ENCODE measurements at regions not wholly inside any gene's neighbourhood (a gene's known extent, or its start where the extent isn't known, plus 50 kb on each side); places are given as distances from the start of the nearest gene placed in this dataset.

- DNase-seq (ENCODE audit: low read depth), result peak; percentile 12
- Histone ChIP-seq H3K4me3 (ENCODE audit: low read depth, low read length) (no peak overlapping the region), H3K27me3 (ENCODE audit: control insufficient read depth, insufficient read depth, low read length) (peaks cover 6% of the 10 kb centered on the region), H3K36me3 (ENCODE audit: control insufficient read depth, insufficient read depth, low read length) (no peaks in the 10 kb centered on the region)
- TF ChIP-seq CTCF (IDR thresholded peaks at IDR 0.05; ENCODE audit: insufficient read depth, low read length, poor library complexity, severe bottlenecking), result no peak
Measured at GRCh38 chr15:70198441-70199123, 100.9 kb upstream of the TLE3 start.

DNA sequence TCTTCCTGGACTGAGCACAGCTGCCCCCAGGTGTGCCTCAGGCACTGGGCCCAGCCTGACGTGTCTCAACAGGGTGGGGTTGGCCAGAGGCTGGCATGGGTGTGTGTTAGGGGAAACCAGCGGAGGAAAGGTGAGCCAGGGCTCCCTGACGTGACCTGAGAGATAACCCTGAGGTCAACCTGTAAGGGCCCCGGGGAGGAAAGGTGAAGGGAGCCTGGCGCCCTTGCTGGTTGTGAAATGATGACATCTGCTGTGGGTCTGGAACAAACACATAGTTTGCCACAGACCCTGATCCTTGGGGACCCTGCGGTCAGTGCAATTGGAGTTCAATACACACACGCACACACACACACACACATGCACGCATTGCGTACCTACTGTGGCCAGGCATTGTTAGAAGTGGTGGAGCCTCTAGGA, 100.2 kb upstream of the TLE3 start:
- no peak for TF ChIP-seq CTCF (IDR thresholded peaks at IDR 0.05; ENCODE audit: insufficient read depth, low read length, poor library complexity, severe bottlenecking)
- DNase-seq (ENCODE audit: low read depth), result peak; percentile 10
- Histone ChIP-seq H3K4me3 (ENCODE audit: low read depth, low read length) (no peak overlapping the region), H3K36me3 (ENCODE audit: control insufficient read depth, insufficient read depth, low read length) (no peaks in the 10 kb centered on the region), H3K27me3 (ENCODE audit: control insufficient read depth, insufficient read depth, low read length) (peaks cover 7% of the 10 kb centered on the region)

DNA sequence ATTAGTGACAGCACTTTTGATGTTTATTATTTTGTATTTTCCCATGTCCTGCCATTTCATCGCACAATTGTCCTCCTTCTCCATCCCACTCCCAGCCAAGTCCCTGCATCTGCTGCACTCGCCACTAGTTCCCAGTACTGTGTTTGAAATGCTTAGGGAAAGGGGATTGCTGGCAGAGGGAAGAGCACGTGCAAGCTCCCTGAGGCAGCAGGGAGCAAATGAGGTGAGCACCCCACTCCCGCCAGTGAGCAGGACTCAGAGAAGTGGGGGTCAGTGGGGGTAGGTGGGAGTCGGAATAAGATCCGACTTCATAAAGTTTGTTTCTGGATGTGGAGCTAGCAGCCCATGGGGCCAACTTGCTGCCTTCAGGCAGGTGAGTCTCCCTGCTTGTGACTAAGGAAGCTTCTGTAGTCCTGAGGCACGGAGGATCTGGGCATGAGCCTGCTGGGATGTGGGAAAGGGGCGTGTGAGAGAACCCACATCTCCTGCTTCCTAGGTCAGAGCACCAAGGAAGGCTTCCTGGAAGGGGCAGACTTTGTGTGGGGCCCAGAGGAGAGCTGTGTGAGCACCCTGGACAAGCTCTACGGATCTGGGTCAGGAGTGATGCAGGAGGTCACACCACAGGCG, 99.7 kb upstream of the TLE3 start:
- no peak for DNase-seq (ENCODE audit: low read depth)
- Histone ChIP-seq H3K36me3 (ENCODE audit: control insufficient read depth, insufficient read depth, low read length) (no peaks in the 10 kb centered on the region), H3K4me3 (ENCODE audit: low read depth, low read length) (no peak overlapping the region), H3K27me3 (ENCODE audit: control insufficient read depth, insufficient read depth, low read length) (peaks cover 7% of the 10 kb centered on the region)
- no peak for TF ChIP-seq CTCF (IDR thresholded peaks at IDR 0.05; ENCODE audit: insufficient read depth, low read length, poor library complexity, severe bottlenecking)

- no peak for TF ChIP-seq CTCF (IDR thresholded peaks at IDR 0.05; ENCODE audit: insufficient read depth, low read length, poor library complexity, severe bottlenecking)
- H3K4me3 ChIP-seq (ENCODE audit: low read depth, low read length), result no peak overlapping the region
- H3K27me3 ChIP-seq (ENCODE audit: control insufficient read depth, insufficient read depth, low read length), result peaks cover 7% of the 10 kb centered on the region
- DNase-seq (ENCODE audit: low read depth), result peak; percentile 89
- no peaks in the 10 kb centered on the region for H3K36me3 ChIP-seq (ENCODE audit: control insufficient read depth, insufficient read depth, low read length)
Measured at GRCh38 chr15:70196372-70197316, 98.9 kb upstream of the TLE3 start.

DNA sequence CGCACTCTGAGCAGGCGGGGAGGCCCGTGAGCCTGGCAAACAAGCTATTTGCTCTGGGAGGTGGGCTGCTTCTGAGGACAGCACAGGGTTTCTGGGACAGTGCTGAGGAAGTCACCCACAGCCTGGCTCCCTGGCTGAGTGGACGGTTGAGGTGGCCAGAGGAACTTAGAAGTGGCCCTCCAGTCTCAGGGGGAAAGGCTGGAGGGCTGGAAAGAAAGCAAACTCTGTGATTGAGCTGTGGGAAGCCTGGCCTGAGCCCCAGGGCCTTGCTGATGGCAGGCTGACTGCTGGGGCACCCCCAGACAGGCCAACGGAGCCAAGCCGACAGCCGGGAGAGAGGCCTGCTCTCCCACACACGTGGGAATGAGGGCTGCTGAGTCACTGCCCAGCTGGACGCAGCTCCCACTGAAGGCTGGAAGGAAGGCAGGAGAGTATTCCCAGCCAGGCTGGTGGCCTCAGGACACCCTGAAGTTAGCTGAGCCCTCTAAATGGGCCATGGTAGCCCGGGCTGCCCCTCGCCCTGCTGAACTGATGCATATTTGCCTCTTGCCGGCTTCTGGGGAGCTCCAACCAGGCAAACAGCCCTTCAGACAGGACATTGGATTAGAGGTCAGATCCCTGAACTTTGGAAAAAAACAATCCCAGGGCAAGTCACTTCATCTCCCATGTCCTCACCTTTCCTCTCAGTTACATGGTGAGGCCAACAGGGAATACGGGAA, 98.0 kb upstream of the TLE3 start:
- TF ChIP-seq CTCF (IDR thresholded peaks at IDR 0.05; ENCODE audit: insufficient read depth, low read length, poor library complexity, severe bottlenecking), result no peak
- H3K27me3 ChIP-seq (ENCODE audit: control insufficient read depth, insufficient read depth, low read length), result peaks cover 7% of the 10 kb centered on the region
- DNase-seq (ENCODE audit: low read depth), result peak; percentile 71
- no peak overlapping the region for H3K4me3 ChIP-seq (ENCODE audit: low read depth, low read length)
- H3K36me3 ChIP-seq (ENCODE audit: control insufficient read depth, insufficient read depth, low read length), result no peaks in the 10 kb centered on the region
